ELF-1 (cell line): ENCODE measurements at regions not wholly inside any gene's neighbourhood (a gene's known extent, or its start where the extent isn't known, plus 50 kb on each side); places are given as distances from the start of the nearest gene placed in this dataset.

Experiments used
- DNase-seq: peaks from one replicate; pipeline ENCODE4 v3.0.0-alpha.2; 2016; ENCODE audit warnings: low read depth, low spot score

- no peak for DNase-seq
Observed at GRCh38 chr11:119858288-119858687, 129.3 kb upstream of the NECTIN1 start.

- peak; percentile 53 for DNase-seq
Observed at GRCh38 chr11:119856681-119857485, 127.9 kb upstream of the NECTIN1 start.

- no peak for DNase-seq
Observed at GRCh38 chr11:119855066-119855465, 126.1 kb upstream of the NECTIN1 start.

GRCh38 chr11:119854521-119854920 lies 125.5 kb upstream of the NECTIN1 start:
- DNase-seq: no peak

- DNase-seq: no peak
Observed at GRCh38 chr11:119853581-119854360, 124.8 kb upstream of the NECTIN1 start.

GRCh38 chr11:119852741-119853140 lies 123.7 kb upstream of the NECTIN1 start:
- DNase-seq: peak; percentile 77

GRCh38 chr11:119850822-119851409 lies 121.9 kb upstream of the NECTIN1 start:
- DNase-seq: no peak

- no peak for DNase-seq
Observed at GRCh38 chr11:119849872-119850271, 120.9 kb upstream of the NECTIN1 start.

GRCh38 chr11:119847853-119848252 lies 118.9 kb upstream of the NECTIN1 start:
- no peak for DNase-seq

- DNase-seq: no peak
Observed at GRCh38 chr11:119846374-119846773, 117.4 kb upstream of the NECTIN1 start.

- DNase-seq: peak; percentile 67
Observed at GRCh38 chr11:119845756-119846155, 116.8 kb upstream of the NECTIN1 start.

- DNase-seq: no peak
Observed at GRCh38 chr11:119845305-119845704, 116.3 kb upstream of the NECTIN1 start.

GRCh38 chr11:119844808-119845207 lies 115.8 kb upstream of the NECTIN1 start:
- peak; percentile 26 for DNase-seq

- DNase-seq: no peak
Observed at GRCh38 chr11:119843877-119844276, 114.9 kb upstream of the NECTIN1 start.

GRCh38 chr11:119842731-119843130 lies 113.7 kb upstream of the NECTIN1 start:
- DNase-seq: no peak

- no peak for DNase-seq
Observed at GRCh38 chr11:119839476-119840133, 110.6 kb upstream of the NECTIN1 start.

GRCh38 chr11:119835753-119836152 lies 106.8 kb upstream of the NECTIN1 start:
- DNase-seq: no peak

GRCh38 chr11:119832202-119832935 lies 103.4 kb upstream of the NECTIN1 start:
- peak; percentile 47 for DNase-seq

GRCh38 chr11:119831011-119831410 lies 102.0 kb upstream of the NECTIN1 start:
- DNase-seq: no peak

- DNase-seq: no peak
Observed at GRCh38 chr11:119830400-119830799, 101.4 kb upstream of the NECTIN1 start.

GRCh38 chr11:119829402-119829801 lies 100.4 kb upstream of the NECTIN1 start:
- no peak for DNase-seq
